ENCODE measurements at regions not wholly inside any gene's neighbourhood (a gene's known extent, or its start where the extent isn't known, plus 50 kb on each side); places are given as distances from the start of the nearest gene placed in this dataset.

DNA sequence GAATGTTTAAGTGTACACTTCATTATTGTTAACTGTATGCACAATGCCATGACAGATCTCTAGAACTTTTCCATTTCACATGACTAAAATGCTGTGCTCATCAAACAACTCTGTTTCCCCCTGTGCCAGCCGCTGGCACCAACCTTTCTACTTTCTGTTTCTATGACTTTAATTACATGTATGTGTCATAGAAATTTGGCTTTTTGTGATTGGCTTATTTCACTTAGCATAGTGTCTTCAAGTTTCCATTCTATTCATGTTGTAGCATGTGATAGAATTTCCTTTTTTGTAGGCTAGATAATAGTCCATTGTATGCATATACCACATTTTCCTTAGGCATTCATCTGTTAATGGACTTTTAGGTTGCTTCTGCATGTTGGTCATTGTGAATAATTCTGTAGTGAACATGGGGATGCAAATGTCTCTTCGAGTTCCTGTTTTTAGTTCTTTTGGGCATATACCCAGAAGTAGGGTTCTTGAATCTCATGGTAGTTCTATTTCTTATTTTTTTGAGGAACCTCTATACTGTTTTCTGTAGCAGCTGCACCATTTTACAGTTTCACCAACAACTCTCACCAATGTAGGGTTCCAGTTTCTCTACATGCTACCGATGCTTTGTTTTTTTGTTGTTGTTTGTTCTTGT, 184.4 kb upstream of the DMRT1 start:
- TF ChIP-seq, protein P1, sequence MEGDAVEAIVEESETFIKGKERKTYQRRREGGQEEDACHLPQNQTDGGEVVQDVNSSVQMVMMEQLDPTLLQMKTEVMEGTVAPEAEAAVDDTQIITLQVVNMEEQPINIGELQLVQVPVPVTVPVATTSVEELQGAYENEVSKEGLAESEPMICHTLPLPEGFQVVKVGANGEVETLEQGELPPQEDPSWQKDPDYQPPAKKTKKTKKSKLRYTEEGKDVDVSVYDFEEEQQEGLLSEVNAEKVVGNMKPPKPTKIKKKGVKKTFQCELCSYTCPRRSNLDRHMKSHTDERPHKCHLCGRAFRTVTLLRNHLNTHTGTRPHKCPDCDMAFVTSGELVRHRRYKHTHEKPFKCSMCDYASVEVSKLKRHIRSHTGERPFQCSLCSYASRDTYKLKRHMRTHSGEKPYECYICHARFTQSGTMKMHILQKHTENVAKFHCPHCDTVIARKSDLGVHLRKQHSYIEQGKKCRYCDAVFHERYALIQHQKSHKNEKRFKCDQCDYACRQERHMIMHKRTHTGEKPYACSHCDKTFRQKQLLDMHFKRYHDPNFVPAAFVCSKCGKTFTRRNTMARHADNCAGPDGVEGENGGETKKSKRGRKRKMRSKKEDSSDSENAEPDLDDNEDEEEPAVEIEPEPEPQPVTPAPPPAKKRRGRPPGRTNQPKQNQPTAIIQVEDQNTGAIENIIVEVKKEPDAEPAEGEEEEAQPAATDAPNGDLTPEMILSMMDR (IDR thresholded peaks at IDR 0.05), result no peak
- no peak for TF ChIP-seq POLR2A (IDR thresholded peaks at IDR 0.05)
